T follicular helper cell (primary cell): ENCODE measurements at regions not wholly inside any gene's neighbourhood (a gene's known extent, or its start where the extent isn't known, plus 50 kb on each side); places are given as distances from the start of the nearest gene placed in this dataset.

Experiments
- DNase-seq: peaks from one replicate; pipeline ENCODE4 v3.0.0-alpha.2; 2020; ENCODE audit warnings: low read depth

DNA sequence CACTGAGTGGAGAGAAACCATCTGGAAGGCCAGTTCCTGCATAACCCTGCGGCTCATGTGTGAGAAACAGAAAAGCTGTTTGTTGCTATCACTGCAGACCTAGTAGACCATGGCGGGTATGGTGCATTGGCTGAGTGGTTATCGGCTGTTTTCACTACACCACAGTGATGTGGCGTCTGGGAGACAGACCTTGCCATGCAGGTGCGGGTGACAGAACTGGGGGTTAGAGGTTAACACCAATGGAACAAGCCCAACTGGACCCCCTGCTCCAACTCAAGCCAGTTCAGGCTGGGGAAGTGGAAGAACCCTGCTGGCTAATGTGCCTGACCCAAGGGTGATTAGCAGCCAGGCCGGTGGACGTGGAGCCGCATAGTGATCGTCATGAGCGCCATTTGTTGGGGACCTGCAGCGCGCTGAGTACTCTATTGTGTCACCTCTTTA lies 91.9 kb downstream of the IRF8 start:
- no peak for DNase-seq

DNA sequence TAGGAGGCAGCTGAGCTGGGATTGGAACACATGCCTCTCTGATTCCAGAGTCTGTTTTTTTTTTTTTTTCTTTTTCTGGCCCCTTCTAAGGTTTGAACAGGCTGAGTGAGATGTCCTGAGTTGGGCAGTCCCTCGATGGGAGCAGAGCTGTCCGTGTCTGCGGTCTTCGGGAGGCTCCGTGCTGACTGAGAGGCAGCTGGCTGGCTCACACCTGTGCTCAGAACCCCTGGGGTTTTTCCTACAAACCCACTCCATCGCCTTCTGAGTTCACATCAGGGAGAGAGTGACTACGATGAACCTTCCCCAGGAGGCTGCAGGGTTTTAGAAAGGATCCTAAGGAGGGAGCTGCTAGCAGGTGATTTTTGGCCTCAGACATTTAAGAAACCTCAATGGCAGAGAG lies 92.5 kb downstream of the IRF8 start:
- DNase-seq = no peak

DNA sequence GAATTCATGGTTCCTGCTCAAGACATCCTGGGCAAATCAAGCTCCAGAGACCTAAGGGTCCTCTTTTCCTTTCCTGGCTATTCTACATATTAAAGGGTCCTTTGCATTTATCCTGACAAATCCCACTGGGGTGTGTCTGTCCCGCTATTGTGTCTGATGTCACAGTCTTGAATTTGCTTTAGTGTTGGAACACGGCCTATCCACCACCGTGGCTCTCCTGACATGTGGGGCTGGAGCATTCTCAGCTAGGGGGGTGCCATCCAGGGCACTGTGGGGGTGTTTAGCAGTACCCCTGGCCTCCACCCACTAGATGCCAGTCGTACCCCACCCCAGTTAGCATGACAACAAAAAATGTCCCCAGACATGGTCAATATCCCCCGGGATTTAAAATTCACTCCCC lies 92.9 kb downstream of the IRF8 start:
- DNase-seq = no peak

DNA sequence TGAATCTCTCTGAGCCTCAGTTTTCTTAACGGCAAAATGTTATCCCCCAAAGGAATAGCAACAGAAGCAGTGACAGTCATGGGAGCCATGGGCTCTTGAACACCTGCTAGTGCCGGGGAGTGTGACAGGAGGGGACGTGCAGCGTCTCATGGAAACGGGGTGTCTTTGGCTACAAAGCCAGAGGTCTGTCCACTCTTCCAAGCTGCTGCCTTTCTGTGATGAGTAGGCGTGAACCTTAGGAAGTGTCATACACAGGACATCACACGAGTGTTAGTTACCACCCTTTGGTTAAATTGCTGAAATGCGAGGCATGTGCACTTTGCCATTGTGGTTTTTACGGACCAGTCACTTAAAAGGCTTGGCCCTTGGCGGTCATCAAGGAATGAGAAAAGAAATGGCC lies 93.4 kb downstream of the IRF8 start:
- no peak for DNase-seq

DNA sequence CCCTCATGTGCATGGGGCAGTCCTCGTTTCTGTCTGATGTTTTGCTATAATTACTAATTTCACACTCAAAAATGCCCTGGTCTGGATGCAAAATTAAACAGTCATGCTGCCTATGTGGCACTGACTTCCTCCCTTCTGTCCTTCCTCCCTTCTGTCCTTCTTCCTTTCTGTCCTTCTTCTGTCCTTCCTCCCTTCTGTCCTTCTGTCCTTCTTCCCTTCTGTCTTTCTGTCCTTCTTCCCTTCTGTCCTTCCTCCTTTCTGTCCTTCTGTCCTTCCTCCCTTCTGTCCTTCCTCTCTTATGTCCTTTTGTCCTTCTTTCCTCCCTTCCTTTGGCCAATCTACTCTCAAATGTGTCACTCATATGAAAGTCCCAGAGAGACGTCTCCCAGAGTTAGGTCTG lies 93.8 kb downstream of the IRF8 start:
- no peak for DNase-seq

DNA sequence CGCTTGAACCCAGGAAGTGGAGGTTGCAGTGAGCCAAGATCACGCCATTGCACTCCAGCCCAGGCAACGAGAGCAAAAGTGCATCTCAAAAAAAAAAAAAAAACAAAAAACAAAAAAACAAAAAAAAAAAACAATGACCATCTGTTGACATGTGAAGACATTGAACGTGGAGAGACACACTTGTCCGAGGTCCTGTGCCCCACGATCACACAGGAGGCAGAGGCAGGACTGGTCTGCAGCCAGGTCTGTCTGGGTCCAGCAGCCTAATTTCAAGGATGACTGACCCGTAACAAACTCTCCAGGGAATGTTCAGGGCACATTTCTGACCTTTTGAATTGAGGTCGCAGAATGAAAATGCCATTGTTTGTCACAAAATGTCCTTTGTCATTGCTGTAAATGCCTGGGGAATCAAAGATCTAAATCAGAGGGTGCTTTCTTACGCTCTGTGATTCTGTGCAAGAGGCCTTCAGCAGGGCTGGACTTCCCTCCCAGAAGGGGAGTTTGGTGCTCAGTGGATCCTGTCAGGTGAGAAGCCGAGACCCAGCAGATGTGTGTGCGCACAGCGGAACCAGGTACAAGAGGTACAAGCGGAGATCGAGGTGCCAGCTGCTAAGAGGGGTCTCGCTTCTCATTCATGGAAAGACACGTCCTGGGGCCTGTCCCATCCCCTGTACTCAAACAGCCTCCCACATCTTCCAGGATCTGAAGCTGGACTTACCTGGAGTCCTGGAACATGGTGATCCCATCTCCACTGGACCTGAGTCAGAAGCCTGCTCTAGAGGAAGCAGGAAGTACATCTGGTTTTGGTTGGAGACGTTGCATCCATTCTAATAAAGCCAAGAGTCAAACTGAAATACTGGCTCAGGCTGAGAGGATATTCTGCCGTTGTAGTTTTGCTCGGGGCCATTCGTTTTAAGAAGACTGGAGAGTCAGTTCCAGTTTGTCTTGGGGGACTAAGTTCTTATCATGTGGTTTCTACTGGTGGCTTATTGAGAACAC lies 95.8 kb downstream of the IRF8 start:
- no peak for DNase-seq

DNA sequence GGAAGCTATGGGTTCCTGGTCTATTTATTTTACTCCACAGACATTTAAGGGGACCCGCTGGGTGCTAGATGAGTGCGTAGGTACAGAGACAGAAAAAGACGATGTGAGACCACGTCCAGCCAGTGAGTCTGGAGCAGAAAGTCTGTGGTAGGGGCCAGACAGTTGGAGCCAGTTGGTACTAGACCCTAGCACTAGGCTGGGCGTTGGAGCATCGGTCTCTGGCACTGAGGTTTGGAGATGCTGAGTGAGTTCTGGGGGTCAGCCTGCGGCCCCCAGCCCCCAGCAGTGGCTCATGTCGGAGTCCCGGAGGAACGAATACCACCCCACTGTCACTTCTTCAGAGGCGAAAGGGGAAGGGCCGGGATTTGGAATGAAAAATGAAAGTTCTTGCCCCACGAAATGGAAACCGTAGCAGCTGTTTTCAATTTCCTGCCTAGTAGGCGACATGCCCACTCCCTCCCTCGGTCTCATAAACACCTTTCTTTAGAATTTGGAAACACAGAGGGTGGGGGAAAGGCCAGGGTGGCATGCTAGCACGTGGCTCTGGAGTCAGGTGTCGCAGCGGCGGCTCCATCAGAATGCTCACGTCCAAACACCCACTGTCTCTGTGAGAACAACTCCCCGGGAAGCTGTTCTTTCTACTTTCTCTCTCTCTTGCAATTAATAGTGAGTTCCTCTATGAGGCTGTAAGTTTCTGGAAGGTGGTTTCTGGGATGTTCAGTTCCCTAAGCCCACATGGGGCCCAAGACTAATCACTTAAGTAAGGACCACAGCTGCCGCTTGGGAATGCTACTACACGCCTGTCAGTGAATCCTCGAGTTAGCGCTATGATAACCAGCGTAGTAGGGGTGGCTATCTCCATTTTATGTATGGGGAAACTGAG lies 96.8 kb downstream of the IRF8 start:
- no peak for DNase-seq

DNA sequence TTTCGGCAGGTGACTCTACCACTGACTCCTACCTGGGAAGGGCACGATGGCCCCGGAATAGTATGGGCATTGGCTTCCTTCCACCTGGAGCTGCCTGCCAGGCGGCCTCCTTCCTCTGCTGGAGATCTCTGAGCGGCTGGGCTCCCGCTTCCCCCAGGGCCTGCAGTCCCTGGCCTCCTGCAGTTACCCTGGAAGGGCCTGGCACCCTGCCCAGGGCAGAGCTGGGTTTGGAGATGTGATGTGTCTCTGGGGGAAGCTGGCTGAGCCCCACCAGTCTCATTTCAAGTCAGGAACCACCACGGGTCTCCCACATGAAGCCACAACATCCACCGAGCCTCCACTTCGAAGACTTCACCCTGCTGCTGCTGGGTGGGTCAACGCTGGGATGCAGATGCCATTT lies 97.9 kb downstream of the IRF8 start:
- no peak for DNase-seq

DNA sequence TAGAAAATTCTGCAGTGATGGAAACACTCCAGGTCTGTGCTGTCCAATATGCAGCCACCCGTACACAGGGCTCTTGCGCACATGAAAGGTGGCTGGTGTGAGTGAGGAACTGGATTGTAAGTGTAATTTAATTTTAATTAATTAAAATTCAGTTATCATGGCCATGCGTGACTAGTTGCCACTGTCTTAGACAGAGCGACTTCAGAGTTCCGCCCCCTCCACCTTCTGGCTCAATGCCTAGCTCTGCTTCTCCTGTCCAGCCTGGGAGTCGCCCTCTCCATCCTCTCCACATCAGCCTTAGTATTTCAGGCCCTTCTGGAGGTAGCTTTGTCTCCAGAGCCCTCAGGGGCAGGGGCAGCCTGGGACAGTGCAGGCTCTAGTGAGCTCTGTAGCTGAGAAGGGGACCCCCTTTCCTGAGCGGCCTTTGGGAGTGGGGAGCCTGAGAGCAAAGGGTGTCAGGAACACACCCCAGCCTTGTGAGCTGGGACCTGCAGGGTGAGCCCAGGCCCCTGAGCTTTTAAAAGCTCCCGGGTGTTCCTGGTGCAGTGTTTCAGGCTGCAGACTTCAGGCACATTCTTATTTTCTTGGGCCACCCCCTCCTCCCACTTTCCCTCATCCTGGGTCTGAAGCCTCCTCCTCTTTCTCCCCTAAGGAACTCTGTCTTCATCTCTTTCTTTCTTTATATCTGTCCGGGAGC lies 99.4 kb downstream of the IRF8 start:
- no peak for DNase-seq

DNA sequence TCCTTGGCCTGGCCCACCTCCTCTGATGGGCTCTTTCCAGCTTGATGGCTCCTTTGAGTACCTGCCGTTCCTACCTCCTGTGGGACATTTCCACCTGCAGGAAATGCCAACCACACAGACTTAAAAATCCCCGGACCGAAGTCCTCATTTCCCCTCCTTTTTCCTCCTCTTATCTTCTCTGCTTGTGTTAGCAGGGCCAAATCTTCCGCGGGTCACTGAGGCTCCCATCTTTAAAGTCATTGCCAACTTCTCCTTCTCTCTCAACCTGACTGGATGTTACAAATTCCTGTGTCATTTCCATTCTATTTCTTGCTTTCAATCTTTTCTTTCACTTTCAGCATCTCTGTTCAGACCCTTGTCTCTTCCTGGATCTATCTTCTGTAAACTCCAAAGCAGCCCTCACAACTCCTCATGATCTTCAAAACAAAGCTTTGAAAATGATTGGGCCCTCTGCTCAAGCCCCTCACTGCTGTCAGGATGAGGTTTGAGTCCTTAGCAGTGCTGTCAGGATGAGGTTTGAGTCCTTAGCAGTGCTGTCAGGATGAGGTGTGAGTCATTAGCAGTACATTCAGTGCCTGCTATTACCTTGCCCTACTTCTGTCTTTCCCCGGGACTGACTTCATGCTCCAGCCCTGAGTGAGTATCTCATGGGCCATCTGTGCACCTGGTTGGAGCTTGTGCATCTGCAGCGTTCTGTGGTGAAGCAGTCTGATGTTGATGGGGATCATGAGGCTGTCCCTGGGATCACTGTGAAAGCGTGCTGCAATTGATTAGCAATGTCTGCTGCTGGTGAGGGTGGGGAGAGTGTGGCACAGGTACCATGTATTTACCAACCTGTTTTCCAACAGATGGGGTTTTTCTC lies 100.1 kb downstream of the IRF8 start:
- no peak for DNase-seq

DNA sequence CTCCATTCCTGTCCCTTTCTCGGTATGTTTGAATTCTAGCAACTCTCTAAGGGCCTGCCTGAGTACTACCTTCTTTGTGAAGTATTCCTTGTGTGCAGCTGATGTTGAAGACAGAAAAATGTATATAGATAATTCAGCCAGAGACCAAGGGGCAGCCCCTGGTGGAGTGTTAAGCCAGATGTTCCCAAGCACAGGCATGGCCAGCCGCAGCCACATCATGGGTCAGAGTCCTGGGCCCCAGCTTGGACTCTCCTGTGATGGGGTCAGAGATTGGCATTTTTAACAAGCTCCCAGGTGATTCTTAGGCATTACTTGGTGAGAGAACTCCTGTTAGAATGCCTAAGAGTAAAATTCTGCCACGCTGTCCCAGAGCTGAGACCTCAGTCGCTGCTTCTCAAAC lies 100.8 kb downstream of the IRF8 start:
- no peak for DNase-seq

DNA sequence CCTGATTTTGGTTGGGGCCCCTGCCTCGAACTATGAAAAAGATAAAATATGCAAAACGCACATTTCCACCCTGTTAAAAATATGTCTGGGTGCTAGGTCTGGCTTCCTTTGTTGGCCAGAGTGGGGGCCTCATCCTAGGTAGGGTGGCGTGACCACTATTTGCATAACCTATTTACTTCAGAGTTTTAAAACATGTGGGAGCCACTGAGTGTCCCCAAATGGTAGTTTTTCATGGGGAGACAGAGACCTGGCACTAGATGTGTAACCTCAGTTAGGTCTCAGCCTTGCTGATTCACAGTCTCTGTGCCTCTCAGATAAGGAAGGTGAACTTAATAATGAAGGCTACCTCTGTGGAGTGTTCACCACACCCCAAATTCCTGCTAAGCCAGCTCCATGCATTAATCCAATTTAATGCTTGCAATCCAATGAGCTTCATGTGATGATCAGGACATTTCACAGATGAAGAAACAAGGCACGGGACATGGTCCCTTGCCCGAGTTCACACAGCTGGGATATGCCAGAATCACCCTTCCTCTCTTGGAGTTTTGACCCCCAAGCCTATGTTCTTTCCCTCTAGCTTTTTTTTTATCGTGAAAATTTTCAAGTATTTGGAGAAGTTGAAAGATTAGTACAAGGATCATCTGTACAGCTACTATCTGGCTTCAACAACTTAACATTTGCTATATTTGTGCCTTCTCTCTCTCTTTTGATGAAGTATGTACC lies 103.4 kb downstream of the IRF8 start:
- no peak for DNase-seq

DNA sequence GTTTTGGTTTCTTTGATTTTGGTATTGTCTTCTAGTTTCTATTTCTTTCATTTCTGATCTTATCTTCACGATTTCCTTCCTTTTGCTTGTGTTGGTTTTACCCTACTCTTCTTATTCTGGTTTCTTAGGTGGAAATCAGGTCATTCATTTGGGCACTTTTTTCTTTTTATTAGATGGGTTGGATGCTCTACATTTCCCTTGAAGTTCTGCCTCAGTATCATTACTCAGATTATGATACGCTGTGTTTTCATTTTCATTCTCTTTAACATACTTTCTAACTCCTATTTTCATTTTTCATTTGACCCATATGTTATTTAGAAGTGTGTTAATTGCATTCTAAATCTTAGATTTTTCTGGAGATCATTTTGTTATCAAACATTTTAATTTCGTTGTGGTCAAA lies 108.6 kb downstream of the IRF8 start:
- no peak for DNase-seq

DNA sequence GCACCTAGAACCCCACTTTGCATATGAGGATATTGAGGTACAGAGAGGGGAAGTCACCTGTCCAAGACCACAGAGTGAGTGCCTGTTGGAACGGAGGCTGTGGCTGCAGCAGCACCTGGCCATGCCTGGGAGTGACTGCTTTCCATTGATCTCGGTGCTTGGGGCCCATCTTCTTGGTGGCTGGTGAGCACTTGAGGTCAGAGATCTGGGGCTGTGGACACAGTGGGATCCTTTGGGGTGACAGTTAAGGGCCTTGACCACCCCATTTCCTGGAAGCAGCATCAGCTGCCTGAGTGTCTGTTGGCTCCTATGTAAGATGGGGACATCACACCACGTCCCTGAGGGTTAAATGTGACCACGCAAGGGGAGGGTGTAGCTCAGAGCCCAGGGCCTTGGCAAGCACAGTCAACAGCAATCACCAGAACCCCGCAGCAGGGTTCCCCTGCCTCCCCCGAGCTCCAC lies 111.7 kb downstream of the IRF8 start:
- no peak for DNase-seq

DNA sequence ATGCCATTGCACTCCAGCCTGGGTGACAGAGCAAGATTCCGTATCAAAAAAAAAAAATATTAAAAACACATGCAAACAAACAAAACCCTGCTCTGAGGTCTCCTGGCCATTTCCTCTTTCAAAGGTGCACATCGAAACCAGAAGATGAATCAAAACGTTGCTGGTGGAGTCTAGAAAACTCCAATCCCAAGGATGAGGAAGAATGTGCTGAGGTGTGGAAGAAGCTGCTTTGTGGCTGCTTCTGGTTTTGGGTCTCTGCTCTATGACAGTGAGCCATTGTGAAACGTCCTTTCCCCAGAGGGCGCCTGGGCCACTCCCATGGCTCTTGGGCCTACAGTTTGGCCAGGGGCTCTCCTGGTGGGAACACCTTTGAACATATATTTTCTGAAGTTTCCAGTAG lies 112.6 kb downstream of the IRF8 start:
- no peak for DNase-seq

DNA sequence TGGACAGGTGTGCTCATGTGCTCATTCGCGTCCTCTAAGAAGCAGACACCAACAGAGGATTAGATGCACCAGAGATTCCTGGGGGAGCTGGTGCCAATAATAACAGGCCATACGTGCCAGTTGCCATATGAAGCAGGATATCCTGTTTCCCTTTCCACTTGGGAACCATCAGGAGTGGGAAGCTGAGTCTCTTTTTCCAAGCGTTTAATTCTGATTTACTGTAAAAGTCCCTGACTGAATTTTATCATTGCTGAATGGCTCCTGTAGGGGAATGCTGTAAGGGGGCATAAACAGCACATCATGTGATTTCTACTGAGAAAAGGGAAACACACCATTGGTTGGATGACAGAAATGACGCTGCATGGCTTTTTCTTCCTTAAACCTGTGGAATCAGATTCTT lies 113.3 kb downstream of the IRF8 start:
- no peak for DNase-seq

DNA sequence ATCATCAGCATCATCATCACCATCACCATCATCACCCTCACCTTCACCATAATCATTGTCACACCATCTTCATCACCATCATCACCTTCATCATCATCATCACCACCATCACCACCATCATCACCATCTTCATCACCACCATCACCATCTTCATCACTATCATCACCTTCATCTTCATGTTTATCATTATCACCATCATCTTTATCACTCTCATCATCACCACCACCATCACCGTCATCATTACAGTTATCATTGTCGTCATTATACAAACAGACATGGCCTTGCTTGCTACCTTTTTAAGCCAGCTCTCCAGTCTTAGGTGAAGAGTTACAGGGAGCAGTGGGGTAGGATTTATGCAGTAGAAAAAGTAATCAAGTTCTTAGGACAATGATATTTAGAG lies 114.9 kb downstream of the IRF8 start:
- no peak for DNase-seq

DNA sequence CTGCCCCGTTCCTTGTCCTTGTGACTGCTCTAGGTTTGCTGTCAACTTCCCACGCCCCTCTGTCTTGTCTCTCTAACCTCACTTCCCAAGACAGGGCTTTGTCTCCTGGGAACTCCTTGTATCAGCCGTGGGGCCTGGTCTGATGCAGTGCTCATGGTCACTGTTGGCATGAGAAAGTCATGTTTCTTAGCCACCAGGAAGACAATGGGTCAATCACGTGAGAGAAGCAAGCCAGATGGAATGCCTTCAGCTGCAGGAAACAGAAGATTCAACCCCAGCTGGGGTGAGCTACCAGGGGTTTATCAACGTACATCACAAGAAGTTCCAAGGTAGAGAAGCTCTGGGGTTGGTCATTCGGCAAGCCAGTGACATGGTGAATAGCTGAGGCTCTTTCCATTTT lies 116.6 kb downstream of the IRF8 start:
- no peak for DNase-seq

DNA sequence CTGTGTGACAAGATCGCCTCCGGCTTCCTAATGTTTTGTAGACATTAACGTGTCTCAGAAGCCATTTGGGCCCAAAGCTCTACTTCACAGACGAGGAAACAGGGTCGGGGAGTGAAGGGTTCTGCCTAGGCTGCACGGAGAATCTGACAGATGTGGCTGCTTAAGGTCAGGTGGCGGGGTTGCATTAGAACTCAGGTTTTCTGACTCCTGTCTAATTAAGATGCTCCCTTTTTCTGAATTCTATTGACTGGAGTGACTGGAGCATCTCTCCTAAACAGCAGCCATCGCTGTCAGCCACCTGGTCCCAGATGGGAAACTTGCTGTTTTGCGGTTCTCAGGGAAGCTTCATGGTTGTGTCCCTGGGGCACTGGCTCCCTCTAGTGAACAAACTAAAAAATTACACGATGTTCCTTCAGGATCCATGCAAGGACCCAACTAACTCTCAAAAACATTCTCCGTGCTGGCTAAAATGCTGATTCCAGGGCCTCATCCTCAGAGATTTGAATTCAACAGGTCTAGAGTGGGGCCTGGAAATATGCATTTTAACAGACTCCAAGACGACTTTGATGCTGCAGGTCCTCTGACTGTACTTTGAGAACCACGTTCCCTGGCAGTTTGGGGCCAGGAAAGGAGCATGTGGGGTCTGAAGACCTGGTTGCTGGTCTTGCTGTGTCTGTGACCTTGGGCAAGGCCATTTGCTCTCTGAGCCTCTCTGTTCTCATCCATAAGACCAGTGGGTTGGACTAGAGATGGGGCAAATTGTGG lies 117.4 kb downstream of the IRF8 start:
- DNase-seq = no peak

DNA sequence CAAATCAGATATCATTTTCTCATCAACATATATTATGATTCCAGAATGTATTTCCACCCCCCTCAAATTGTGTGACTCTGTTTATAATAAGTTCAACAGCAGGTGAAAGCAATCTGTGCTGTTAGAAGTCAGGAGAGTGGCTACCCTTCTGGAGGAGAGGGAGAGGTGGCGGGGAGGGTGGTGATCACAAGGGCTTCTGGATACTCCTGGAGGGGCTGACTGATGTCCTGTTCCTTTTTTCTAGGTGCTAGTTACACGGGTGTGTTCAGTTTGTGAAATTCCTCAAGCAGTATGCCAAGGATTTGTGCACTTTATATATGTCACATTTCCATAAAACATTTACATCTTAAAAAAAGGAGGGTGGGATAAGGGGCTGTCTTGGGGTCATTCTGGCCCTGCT lies 119.1 kb downstream of the IRF8 start:
- DNase-seq = no peak
